HEK293 (cell line): ENCODE measurements at regions not wholly inside any gene's neighbourhood (a gene's known extent, or its start where the extent isn't known, plus 50 kb on each side); places are given as distances from the start of the nearest gene placed in this dataset.

Experiments
- CTCF ChIA-PET: fragments of 350-600 bp; formaldehyde crosslinking; extraction: SDS; loops from one replicate; lab custom pipeline; 2021; ENCODE audit warnings: antibody characterized with exemption; lab: Yijun Ruan, JAX
- POLR2A ChIA-PET: fragments of 300-600 bp; formaldehyde crosslinking; extraction: SDS; loops from one replicate; lab custom pipeline; 2020; ENCODE audit warnings: antibody characterized with exemption, inconsistent platforms; lab: Yijun Ruan, JAX
- H3K27ac ChIP-seq: fragments of 200-500 bp; sonication (Bioruptor generic); 2 replicates; pipeline ENCODE4 v1.5.1; 2014; ENCODE audit warnings: low read depth, low read length, control low read depth, inconsistent platforms; ENCODE audit errors: extremely low read depth
- H3K36me3 ChIP-seq, 2 experiments: fragments of 200-500 bp in 1 of 2; sonication (Bioruptor generic) in 1 of 2; 1 replicate in 1 of 2; 2 replicates in 1 of 2; pipeline ENCODE4 v1.5.1; 2014 to 2017; ENCODE audit warnings: inconsistent platforms in 2 of 2, low read length in 2 of 2; ENCODE audit not compliant: control insufficient read depth in 2 of 2, insufficient read depth in 1 of 2
- H3K4me1 ChIP-seq: fragments of 200-500 bp; sonication (Bioruptor generic); 2 replicates; pipeline ENCODE4 v1.5.1; 2014; ENCODE audit warnings: mild to moderate bottlenecking, low read length, inconsistent platforms; ENCODE audit not compliant: control insufficient read depth, insufficient read depth
- H3K4me3 ChIP-seq: 2 replicates; pipeline ENCODE4 v1.5.1; 2011; ENCODE audit warnings: low read depth, mild to moderate bottlenecking, control low read depth, low read length, moderate library complexity
- H3K9me3 ChIP-seq: fragments of 200-500 bp; sonication (Bioruptor generic); 2 replicates; pipeline ENCODE4 v1.5.1; 2014; ENCODE audit warnings: low read depth, low read length, inconsistent platforms; ENCODE audit not compliant: control insufficient read depth, insufficient read depth
- ATF2 ChIP-seq: fragments of 450-650 bp; formaldehyde crosslinking; IDR thresholded peaks from 2 replicates; pipeline ENCODE4 v1.5.1; 2016; ENCODE audit warnings: missing biosample characterization, missing genetic modification characterization, low read depth
- GFI1B ChIP-seq: fragments of 450-650 bp; formaldehyde crosslinking; IDR thresholded peaks from 2 replicates; pipeline ENCODE4 v1.5.1; 2016; ENCODE audit warnings: missing biosample characterization, missing genetic modification characterization
- HOXD13 ChIP-seq: sonication (generic); formaldehyde crosslinking; IDR thresholded peaks from 2 replicates; pipeline ENCODE4 v1.8.0; 2022; ENCODE audit warnings: missing genetic modification reagents, borderline replicate concordance
- PRDM10 ChIP-seq: fragments of 450-650 bp; formaldehyde crosslinking; IDR thresholded peaks from 2 replicates; pipeline ENCODE4 v1.5.1; 2016; ENCODE audit warnings: missing biosample characterization, missing genetic modification characterization
- PRDM6 ChIP-seq: fragments of 450-650 bp; formaldehyde crosslinking; IDR thresholded peaks from 2 replicates; pipeline ENCODE4 v1.5.1; 2017; ENCODE audit warnings: missing biosample characterization, missing genetic modification characterization
- RBAK ChIP-seq: fragments of 450-650 bp; formaldehyde crosslinking; IDR thresholded peaks from 2 replicates; pipeline ENCODE4 v1.5.1; 2016; ENCODE audit warnings: missing biosample characterization, missing genetic modification characterization
- SETDB1 ChIP-seq: IDR thresholded peaks from one replicate; pipeline ENCODE4 v1.6.1; 2017; ENCODE audit warnings: mild to moderate bottlenecking, low read length, moderate library complexity, mixed read lengths; ENCODE audit not compliant: insufficient read length
- TSHZ1 ChIP-seq: fragments of 450-650 bp; formaldehyde crosslinking; IDR thresholded peaks from 2 replicates; pipeline ENCODE4 v1.5.1; 2016; ENCODE audit warnings: missing biosample characterization, missing genetic modification characterization, borderline replicate concordance
- ZBTB1 ChIP-seq: fragments of 450-650 bp; formaldehyde crosslinking; IDR thresholded peaks from 2 replicates; pipeline ENCODE4 v1.5.1; 2016; ENCODE audit warnings: missing biosample characterization, missing genetic modification characterization
- ZBTB20 ChIP-seq: fragments of 450-650 bp; formaldehyde crosslinking; IDR thresholded peaks from 2 replicates; pipeline ENCODE4 v1.5.1; 2016; ENCODE audit warnings: missing biosample characterization, missing genetic modification characterization
- ZIC2 ChIP-seq: fragments of 450-650 bp; formaldehyde crosslinking; IDR thresholded peaks from 2 replicates; pipeline ENCODE4 v1.5.1; 2016; ENCODE audit warnings: missing biosample characterization, missing genetic modification characterization
- ZNF10 ChIP-seq: fragments of 450-650 bp; formaldehyde crosslinking; IDR thresholded peaks from 2 replicates; pipeline ENCODE4 v1.5.1; 2017; ENCODE audit warnings: missing biosample characterization, missing genetic modification characterization
- ZNF155 ChIP-seq: fragments of 450-650 bp; formaldehyde crosslinking; IDR thresholded peaks from 2 replicates; pipeline ENCODE4 v1.5.1; 2016; ENCODE audit warnings: missing biosample characterization, missing genetic modification characterization
- ZNF169 ChIP-seq: fragments of 450-650 bp; formaldehyde crosslinking; IDR thresholded peaks from 2 replicates; pipeline ENCODE4 v1.5.1; 2016; ENCODE audit warnings: missing biosample characterization, missing genetic modification characterization
- ZNF2 ChIP-seq: fragments of 450-650 bp; formaldehyde crosslinking; IDR thresholded peaks from 2 replicates; pipeline ENCODE4 v1.5.1; 2016; ENCODE audit warnings: missing biosample characterization, missing genetic modification characterization
- ZNF223 ChIP-seq: fragments of 450-650 bp; formaldehyde crosslinking; IDR thresholded peaks from 2 replicates; pipeline ENCODE4 v1.5.1; 2016; ENCODE audit warnings: missing biosample characterization, missing genetic modification characterization
- ZNF248 ChIP-seq: fragments of 450-650 bp; formaldehyde crosslinking; IDR thresholded peaks from 2 replicates; pipeline ENCODE4 v1.5.1; 2017; ENCODE audit warnings: missing biosample characterization, missing genetic modification characterization
- ZNF391 ChIP-seq: fragments of 450-650 bp; formaldehyde crosslinking; IDR thresholded peaks from 2 replicates; pipeline ENCODE4 v1.5.1; 2016; ENCODE audit warnings: low read depth, missing biosample characterization, missing genetic modification characterization, borderline replicate concordance
- ZNF544 ChIP-seq: fragments of 450-650 bp; formaldehyde crosslinking; IDR thresholded peaks from 2 replicates; pipeline ENCODE4 v1.5.0; 2017; ENCODE audit warnings: missing biosample characterization, missing genetic modification characterization
- ZNF610 ChIP-seq: fragments of 450-650 bp; formaldehyde crosslinking; IDR thresholded peaks from 2 replicates; pipeline ENCODE4 v1.5.1; 2016; ENCODE audit warnings: missing biosample characterization, missing genetic modification characterization, borderline replicate concordance
- ZNF621 ChIP-seq: fragments of 450-650 bp; formaldehyde crosslinking; IDR thresholded peaks from 2 replicates; pipeline ENCODE4 v1.5.1; 2017; ENCODE audit warnings: missing biosample characterization, missing genetic modification characterization
- ZNF629 ChIP-seq: fragments of 450-650 bp; formaldehyde crosslinking; IDR thresholded peaks from 2 replicates; pipeline ENCODE4 v1.5.1; 2017; ENCODE audit warnings: missing biosample characterization, missing genetic modification characterization
- ZNF664 ChIP-seq: fragments of 450-650 bp; formaldehyde crosslinking; IDR thresholded peaks from 2 replicates; pipeline ENCODE4 v1.5.1; 2016; ENCODE audit warnings: missing biosample characterization, missing genetic modification characterization
- ZNF768 ChIP-seq: fragments of 450-650 bp; formaldehyde crosslinking; IDR thresholded peaks from 2 replicates; pipeline ENCODE4 v1.5.1; 2018; ENCODE audit warnings: missing biosample characterization, mild to moderate bottlenecking, missing genetic modification characterization
- ZNF785 ChIP-seq: fragments of 450-650 bp; formaldehyde crosslinking; IDR thresholded peaks from 2 replicates; pipeline ENCODE4 v1.5.1; 2016; ENCODE audit warnings: missing biosample characterization, missing genetic modification characterization
- TF ChIP-seq, protein P1 (sequence below): fragments of 450-650 bp; formaldehyde crosslinking; IDR thresholded peaks from 2 replicates; pipeline ENCODE4 v1.5.1; 2016; ENCODE audit warnings: missing biosample characterization, missing genetic modification characterization

DNA sequence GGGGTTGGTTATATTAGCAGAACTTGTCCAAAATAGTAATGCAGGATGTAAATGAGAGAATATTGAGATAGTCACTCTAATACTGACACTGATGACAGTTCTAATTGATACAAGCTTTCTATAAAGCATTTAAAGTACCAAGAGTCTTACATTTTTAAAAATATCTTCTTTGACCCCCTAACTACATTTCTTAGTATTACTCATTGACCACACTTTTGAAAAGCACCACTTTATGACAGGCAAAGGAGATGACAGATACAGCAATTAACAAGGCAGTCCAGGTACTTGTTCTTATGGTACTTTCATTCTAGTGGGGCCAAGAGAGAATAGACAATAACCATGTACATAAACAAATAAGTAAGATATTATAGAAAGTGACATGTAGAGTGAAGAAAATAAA is 139.4 kb upstream of the EYA4 start:
- Histone ChIP-seq H3K4me3 (no peak overlapping the region), H3K4me1 (no peaks in the 10 kb centered on the region), H3K27ac (no peak overlapping the region), H3K36me3 (no peaks in the 10 kb centered on the region), H3K9me3 (no peaks in the 10 kb centered on the region)
- CTCF ChIA-PET, result interaction anchor here (1.4 to 1.7 kb wide), 2 partner anchors 13 to 139 kb away, joined by 3 to 7 read pairs; no protein-coding TSS in a partner anchor
- TF ChIP-seq ZNF544 (no peak), ZNF248 (tag by site-specific recombination) (no peak), PRDM6 (tag by site-specific recombination) (no peak), ZNF155 (tag by site-specific recombination) (no peak), ZNF2 (tag by site-specific recombination) (no peak), SETDB1 (no peak), ZNF10 (tag by site-specific recombination) (no peak), ATF2 (no peak), GFI1B (tag by site-specific recombination) (no peak), HOXD13 (CRISPR knock-in tag) (no peak), ZNF391 (tag by site-specific recombination) (no peak)
- POLR2A ChIA-PET, result no interaction called here

DNA sequence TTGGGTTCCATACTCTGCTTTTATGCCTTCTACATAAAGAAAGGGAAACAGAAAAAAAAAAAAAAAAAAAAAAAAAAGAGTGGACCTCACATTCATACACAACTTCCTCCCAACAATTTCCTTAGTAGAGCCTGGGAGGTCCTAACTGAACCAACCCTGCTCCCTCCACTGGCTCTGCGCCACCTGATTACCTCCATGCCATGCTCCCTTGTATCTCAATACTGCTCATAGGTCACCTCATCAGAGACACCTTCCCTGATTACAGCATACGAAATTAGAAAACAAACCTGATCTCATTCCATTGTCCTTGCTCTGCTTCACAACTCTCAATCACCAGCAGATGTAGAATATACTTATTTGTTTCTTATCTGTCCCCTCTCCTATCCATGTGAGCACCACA is 134.2 kb upstream of the EYA4 start:
- Histone ChIP-seq H3K9me3 (no peaks in the 10 kb centered on the region), H3K27ac (no peak overlapping the region), H3K4me3 (no peak overlapping the region), H3K36me3 (no peaks in the 10 kb centered on the region), H3K4me1 (no peaks in the 10 kb centered on the region)
- CTCF ChIA-PET, result no interaction called here
- TF ChIP-seq ZNF223 (tag by site-specific recombination), result no peak
- TF ChIP-seq ZBTB1, result no peak
- TF ChIP-seq ZNF664 (tag by site-specific recombination), result no peak
- TF ChIP-seq PRDM10 (tag by site-specific recombination), result no peak
- no peak for TF ChIP-seq ZIC2
- no peak for TF ChIP-seq ZNF768
- TF ChIP-seq ZNF785 (tag by site-specific recombination), result no peak
- TF ChIP-seq ZNF621 (tag by site-specific recombination), result no peak
- TF ChIP-seq, protein P1, sequence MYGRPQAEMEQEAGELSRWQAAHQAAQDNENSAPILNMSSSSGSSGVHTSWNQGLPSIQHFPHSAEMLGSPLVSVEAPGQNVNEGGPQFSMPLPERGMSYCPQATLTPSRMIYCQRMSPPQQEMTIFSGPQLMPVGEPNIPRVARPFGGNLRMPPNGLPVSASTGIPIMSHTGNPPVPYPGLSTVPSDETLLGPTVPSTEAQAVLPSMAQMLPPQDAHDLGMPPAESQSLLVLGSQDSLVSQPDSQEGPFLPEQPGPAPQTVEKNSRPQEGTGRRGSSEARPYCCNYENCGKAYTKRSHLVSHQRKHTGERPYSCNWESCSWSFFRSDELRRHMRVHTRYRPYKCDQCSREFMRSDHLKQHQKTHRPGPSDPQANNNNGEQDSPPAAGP (tag by site-specific recombination), result no peak
- no peak for TF ChIP-seq ZNF610 (tag by site-specific recombination)
- TF ChIP-seq ZBTB20 (tag by site-specific recombination), result no peak
- no peak for TF ChIP-seq TSHZ1
- TF ChIP-seq RBAK, result no peak
- no peak for TF ChIP-seq ZNF169 (tag by site-specific recombination)
- no peak for TF ChIP-seq ZNF629
- POLR2A ChIA-PET, result no interaction called here
